ENCODE measurements at regions not wholly inside any gene's neighbourhood (a gene's known extent, or its start where the extent isn't known, plus 50 kb on each side); places are given as distances from the start of the nearest gene placed in this dataset.
"Not testable (repeated sequence)": the region's sequence is repeated elsewhere in the genome, so short reads cannot be mapped to it uniquely, and the experiment has no call there.

DNA sequence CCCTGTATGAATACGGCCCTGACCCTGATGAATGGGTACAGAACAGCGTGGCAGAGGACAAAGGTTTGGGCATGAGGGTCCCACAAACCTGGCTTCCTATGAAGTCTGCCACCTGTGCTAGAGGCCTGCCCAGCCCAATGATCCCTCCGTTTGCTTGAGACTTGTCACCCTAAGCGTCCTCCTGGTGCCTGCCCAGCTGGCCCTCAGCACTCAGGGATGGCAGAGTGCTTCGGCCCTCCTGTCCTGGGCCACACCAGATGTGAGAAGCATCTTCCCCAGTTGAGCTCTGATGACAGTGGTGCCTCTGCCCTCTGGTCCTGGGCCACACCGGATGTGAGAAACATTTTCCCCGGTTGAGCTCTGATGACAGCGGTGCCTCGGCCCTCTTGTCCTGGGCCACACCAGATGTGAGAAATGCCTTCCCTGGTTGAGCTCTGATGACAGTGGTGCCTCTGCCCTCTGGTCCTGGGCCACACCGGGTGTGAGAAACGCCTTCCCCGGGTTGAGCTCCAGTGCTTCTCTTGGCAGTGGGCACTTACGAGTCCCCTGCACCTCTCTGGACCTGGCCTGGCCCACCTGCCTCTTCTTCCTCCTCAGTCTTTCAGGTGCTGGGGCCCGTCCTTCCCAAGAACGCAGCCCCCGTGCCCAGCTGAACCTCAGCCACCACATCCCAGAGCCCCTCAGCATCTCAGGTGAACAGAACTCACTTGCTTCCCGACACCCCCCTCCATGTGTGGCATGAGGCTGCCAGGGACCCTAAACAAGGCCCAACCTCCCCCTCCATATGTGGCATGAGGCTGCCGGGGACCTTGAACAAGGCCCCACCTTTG lies 253.1 kb upstream of the IRX1 start:
- DNase-seq (ENCODE audit: low read depth, low spot score) = no peak

DNA sequence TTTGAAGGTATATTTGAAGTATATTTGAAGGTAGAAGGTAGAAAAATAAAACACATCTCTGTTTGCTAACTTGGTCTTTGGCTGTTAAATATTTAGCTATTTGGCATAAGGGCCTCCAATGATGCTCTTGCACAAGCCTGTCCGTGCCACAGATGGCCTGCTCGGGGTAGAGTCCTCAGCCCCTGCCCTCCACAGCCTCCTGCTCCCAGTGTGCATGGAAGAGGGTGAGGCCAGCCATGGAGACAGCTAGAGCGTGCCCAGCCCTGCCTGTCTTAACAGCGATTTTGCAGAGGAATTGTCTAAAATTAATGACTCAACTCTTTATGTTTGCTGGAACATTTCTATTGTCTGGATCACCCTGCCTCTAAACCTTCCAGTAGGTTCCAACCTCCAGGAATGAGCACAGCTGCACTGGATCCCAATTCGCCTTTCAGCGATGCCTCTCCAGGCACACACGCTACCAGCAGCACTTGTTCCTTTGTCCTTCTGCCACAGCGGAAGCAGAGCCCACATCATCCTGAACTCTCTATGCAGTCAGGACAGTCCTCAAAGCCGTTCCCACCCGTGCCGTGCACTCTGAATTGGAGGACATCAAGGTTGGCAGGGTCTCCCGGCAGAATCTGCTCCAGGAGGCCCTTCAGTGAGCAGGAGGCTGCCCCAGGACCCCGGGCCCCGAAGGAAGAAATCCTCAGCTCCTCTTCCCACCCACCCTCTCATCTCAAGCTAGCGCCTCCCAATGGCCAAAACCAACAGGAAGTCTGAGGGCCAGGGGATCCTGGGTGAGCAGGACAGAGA lies 254.0 kb upstream of the IRX1 start:
- DNase-seq (ENCODE audit: low read depth, low spot score) = no peak

DNA sequence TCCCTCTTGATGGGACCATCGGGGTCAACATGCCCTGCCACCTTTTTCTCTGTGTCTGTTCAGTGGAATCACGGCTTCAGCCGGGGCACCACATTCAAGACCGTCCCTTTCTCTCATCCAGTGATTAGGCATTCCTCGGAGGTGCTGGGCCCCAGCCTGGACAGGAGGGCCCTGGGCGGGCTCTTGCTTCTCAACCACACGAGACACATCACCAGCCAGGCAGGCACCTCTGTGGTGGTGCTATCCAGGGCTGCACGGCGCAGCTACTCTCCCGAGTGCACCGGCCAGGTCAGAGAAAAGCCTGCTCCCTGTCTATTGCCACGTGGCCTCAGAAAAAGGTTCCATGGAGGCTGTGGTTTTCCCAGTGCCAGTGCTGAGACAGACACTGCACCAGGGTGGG lies 255.2 kb upstream of the IRX1 start:
- no peak for DNase-seq (ENCODE audit: low read depth, low spot score)

DNA sequence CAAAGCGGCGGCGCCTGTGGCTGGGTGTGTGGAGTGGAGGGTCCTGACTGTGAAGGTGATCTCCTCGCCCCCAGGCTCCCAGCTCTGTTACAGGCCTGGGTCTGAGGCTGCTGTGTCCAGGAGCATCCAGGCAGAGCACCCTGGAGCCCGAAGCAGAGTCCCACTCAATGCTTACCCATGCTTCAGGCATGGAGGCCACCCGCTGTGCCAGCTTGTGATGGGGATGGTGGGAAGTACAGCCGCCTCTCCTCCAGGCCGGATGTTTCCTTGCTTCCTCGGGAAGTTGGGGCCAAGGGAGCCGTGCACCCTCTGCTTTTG lies 255.9 kb upstream of the IRX1 start:
- no peak for DNase-seq (ENCODE audit: low read depth, low spot score)

DNA sequence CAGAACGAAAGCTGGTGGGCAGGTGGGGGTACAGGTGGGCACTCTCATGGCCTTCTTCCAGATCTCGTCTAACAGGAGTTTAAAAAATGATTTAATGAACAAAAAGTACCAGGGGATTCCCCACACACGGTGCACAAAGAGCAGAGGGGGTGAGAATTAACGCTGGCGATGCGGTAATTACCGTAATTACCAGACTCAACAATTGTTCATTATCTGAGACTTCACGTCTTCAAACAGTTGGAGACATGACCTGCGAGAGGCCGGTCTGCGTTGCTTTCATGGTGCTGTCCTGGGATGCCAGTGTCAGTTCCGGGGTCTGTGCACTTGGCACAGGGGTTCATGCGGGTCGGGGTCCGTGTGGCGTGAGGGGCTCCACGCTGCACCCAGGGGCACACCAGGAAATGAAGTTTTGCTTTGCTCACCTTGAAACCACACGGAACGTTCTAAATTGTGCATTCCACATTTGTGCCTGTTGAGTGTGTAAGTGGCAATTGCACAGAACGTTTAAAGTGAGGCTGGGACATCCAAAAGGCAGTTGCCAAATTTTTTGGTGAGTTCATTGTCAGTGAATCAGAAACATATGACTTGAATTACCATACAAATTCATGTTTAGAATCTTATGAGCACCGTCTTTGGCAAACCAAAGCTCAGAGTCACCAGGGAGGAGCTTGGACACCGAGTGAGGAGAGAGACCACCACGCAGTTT lies 256.4 kb upstream of the IRX1 start:
- DNase-seq (ENCODE audit: low read depth, low spot score) = no peak

DNA sequence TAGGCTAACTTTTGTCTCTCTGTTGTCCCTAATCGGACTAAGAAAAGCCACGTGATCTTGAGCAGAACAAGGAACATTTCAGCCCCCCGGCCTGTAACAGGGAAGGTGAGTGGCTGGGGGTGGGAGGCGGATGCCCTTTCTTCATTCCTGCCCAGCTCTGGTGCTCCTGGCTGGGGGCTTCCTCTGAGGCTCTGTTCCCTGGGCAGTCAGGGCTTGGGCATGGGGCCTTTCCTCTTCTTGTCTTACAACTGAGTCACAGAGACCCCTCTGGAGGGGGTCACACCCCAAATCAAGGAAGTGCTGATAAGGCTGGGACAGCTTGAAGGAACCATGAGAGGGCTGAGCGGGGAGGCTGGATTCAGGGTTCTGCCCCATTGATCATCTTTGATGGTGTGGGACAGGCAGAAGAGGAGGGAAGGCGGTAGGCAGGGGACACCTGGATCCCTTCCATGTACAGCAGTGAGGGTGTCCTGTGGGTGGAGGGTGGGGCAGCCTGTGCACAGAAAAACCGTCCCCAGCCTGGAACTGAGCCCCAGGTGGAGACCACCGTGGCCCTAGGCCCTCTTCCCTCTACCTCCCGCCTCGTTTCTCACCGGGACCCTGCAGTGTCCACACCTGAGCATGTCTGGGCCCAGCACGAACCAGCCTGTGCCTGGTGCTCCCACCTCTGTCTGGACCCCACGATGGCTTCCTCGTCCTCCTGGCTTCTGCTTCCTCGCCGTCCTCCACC lies 257.7 kb upstream of the IRX1 start:
- no peak for DNase-seq (ENCODE audit: low read depth, low spot score)

DNA sequence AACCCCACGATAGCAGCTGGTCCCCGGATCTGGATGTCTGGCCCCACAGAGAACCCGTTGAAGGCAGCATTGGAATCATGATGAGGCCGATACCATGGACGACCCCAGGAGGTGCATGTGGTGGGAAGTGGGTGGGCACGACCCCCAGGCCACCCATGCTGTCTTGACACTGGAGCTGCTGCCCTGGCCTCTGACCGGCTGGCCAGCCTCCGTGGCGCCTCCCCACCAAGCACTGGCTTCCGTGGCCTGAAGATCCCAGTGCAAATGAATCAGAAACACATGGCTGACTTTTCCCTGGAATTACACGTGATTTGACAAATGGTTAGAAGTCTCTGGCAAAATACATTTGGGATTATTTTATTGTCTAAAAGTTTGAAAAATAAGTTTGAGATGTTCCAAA lies 259.0 kb upstream of the IRX1 start:
- no peak for DNase-seq (ENCODE audit: low read depth, low spot score)

DNA sequence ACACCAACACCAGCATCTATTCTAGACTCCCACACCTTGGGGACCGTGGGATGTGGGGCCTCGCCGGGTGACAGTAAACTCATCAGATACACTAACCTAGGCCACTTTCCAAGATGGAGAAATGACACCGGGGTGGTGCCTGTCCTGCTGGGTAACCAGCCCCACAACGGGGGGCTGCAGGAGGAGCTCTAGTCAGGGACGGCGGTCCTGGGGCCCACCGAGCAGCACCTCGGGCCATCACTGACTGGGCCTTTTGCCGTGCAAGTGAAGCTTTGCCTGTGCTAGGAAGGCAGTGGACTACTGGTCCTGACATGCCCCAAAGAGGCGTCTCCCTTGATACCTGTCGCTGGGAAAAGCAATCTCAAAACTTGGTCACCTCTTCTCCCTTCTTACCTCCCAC lies 260.3 kb upstream of the IRX1 start:
- DNase-seq (ENCODE audit: low read depth, low spot score) = no peak

DNA sequence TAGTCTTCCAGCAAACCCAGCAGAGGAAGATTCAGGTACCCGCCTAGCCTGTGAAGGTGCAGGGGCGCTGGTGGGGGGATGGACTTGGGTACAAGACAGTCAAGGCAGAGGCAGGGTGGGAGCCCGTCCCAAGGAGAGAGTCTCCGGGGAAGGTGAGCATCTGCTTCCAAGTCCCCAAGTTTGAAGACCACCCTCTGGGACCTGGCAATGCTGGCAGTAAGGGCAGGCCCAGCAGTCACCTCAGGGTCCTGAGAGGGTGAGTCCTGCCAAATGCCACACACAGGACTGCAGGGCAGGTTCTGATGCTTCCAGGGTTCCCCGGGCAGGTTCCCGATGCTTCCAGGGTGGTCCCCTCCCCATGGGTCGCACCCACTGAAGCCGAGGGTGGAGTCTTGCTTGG lies 261.8 kb upstream of the IRX1 start:
- DNase-seq (ENCODE audit: low read depth, low spot score) = no peak

DNA sequence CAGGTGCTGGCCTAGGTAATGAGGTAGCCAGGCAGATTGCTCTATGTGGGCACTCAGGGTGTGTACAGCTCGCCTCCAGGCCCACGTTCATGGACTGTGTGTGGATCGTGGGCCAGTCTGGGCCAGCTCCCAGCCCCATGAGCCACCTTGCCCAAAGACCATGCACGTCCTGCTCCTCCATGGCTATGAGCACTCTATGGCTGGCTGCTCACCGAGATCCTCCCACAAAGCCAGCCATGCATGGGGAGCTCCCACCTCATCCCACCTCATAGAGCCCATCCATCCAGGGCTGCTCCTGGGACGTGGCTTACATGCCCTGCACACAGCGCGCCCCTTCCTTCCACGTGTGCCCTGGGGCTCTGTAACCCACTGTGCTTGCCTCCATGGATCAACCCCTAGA lies 262.5 kb upstream of the IRX1 start:
- no peak for DNase-seq (ENCODE audit: low read depth, low spot score)

DNA sequence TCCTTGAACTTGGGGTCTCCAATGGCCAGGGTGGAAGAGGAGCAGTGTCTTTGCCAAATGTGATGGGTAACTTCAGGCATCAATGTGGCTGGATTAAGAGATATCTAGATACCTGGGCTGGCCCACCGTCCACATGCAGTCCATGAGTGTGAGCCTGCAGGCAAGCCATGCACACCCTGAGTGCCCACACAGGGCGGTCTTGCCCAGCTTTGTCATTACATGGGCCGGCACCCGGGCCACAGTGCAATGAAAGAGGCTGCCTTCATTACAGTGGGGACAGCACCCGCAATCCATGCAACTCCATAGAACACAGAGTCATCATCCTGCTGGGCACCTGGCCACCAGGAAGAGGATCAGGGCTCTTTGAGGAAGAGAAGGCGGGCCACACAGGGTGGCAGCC lies 263.8 kb upstream of the IRX1 start:
- DNase-seq (ENCODE audit: low read depth, low spot score) = no peak

DNA sequence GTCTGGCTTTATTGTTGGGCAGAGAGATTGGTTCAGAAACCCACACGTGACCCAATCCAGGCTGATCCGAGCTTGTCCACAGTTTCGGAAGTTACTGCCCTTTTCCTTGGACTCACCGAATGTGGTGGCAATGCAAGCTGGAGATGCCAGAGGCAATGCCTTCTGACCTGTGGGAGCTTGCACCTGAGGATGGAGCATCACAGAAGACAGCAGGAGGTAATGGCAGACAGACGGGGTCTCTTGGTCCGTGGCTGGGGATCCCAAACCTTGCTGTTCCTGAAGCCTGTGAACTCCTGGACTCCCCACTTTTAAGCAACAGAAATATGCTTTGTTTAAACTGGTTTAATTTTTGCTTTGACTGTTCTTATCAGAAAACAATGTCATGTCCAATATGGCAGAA lies 265.2 kb upstream of the IRX1 start:
- no peak for DNase-seq (ENCODE audit: low read depth, low spot score)

DNA sequence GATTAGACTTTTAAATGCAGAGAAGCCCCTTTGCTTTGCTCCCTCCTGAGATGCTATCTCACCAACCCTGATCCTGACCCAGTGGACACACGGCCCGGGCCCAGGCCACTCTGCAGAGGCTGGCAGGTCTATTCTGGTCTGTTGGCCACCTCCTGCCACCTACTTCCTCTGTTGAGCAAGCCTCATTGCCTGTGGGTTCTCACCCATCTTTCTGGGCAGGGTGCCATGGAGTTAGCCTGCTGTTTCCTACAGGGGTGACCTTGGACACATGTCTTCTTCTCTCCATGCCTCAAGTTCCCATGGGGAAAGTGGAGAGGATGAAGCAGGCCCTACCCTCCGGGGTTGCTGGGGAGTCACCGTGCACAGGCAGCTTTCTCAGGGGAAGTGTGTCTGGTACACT lies 266.2 kb upstream of the IRX1 start:
- DNase-seq (ENCODE audit: low read depth, low spot score) = no peak

DNA sequence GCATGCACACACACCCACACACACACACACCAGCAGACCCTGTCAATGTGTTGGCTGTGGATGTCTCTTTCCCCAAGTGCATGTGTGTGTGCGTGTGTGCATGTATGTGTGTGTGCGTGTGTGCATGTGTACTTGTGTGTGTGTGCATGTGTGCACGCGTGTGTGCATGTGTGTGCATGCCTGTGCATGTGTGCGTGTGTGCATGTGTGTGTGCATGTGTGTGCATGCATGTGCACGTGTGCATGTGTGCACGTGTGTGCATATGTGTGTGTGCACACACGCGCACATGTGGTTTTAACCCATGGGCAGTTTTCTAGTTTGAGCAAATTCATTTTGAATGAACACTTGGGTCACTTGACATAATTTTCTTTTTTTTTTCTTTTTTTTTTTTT lies 268.8 kb upstream of the IRX1 start:
- DNase-seq (ENCODE audit: low read depth, low spot score) = no peak

DNA sequence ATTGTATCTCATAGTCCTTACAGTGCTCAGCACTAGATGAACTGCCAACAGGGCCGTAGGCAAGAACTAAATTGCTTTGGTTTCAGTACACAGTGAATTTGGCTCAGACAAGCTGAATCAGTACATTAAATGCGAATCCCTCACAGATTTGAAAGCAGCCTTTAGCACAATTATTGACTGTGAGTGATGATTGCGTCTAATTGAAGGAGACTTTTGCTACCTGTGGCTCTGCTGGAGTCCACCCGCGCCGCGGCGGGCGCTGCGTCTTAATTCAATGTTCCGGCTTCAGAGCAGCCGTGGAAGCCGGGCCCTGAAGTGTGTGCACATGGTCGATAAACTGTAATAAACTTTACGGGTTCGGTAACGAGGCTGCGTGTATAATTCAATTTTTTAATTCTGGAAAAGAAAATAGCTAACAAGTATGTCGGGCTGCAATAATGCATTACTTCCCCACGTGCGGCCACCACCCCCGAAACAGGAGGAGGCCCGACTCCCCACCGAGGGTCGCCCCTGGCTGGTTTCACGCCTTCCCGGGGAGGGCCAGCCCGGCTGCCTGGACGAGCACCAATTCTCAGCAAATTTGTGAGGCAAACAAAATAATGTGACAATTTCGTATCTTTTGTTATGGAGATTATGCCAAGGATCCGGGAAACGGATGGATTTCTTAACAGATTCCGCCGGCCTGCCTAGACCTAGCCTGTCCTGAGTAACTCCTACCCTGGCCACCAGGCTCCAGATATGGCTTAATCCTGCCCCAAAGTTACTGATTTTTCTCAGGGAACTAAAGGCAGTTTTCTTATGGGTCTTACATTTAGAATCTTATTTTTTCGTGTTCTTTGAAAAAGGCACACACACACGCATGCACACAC lies 269.4 kb upstream of the IRX1 start:
- peak; percentile 27 for DNase-seq (ENCODE audit: low read depth, low spot score)

DNA sequence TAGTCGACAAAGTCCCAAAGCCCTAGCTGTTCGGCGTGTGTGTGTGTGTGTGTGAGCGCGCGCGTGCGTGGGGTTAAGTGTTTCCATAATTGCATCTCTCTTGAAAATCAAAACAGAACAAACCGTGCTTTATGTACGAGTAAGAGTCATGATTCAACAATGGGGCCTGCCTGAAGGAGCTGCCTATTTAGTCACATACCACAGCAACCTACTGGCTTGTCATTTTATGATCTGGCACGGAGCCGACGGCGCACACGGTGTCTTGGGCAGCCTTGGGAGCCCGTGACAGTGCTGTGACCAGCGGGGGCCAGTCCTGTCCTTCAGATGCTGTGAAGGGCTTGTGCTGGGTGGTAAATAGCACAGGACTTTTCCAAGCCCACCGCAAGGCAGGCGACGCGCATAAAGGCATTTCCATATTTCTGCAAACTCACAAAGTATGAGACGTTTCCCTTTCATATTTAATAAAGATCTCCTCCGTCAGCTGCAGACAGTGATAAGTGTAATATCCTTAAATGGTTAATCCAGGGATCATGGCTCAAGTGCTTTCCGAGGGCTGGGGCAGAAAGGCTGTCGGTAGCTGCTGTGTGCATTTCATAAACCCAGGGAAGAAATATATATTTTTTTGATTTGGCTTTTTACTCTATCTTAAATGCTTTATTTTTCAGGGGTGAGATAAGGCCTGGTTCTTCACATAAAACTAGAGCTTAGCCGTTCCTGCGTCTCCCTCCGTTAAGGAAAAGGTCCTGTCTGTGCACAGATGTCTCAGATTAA lies 270.2 kb upstream of the IRX1 start:
- peak; percentile 18 for DNase-seq (ENCODE audit: low read depth, low spot score)

DNA sequence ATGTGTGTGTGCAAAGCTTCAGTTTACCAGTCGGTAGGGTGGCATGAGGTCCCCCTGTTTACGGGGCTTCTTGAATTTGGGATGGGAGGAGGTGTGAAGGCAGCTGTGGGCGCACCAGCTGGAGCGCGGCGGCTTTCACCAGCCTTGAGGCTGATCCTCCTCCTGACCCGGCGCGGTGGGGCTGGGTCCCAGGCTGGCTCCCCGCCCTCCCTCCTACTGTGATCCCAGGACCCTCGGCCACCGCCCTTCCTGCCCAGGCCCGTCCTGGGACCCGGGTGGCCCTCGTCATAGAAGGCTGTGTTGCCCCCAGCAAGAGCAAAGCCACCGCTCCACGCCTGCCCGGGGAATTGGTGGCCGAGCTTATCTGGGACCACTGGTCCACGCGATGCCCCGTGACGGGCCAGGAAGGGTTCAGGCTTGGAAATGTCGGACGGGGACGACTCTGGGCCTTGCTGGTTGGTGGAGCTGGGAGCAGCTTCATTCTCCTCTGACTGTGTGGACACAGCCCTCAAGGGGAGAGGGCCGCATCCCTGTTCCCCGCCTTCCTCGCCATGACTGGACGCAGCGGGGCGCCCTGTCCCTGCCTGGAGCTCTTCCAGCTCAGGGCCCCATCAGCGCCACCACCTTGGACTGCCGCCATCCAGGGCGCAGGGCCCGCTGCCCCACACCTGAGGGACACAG lies 271.1 kb upstream of the IRX1 start:
- peak; percentile 18 for DNase-seq (ENCODE audit: low read depth, low spot score)

DNA sequence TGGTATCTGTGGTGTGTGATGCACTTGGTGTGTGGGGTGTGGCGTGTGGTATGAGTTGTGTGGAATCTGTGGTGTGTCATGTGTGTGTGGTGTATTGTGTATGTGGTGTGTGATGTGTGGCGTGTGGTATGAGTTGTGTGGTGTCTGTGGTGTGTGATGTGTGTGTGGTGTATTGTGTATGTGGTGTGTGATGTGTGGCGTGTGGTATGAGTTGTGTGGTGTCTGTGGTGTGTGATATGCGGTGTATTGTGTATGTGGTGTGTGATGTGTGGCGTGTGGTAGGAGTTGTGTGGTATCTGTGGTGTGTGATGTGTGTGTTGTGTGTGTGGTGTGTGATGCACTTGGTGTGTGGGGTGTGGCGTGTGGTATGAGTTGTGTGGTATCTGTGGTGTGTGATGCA lies 271.7 kb upstream of the IRX1 start:
- DNase-seq (ENCODE audit: low read depth, low spot score) = not testable (repeated sequence)

DNA sequence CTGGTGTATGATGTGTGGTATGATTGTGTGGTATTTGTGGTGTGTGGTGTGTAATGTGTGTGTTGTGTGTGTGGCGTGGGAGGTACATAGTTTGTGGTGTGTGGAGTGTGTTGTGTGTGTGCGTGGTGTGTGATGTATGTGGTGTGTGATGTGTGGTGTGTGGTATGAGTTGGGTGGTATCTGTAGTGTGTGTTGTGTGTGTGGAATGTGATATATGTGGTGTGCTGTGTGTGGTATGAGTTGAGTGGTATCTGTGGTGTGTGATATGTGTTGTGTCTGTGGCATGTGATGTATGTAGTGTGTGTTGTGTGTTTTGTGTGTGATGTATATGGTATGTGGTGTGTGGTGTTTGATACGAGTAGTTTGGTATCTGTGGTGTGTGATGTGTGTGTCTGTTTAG lies 272.5 kb upstream of the IRX1 start:
- no peak for DNase-seq (ENCODE audit: low read depth, low spot score)

DNA sequence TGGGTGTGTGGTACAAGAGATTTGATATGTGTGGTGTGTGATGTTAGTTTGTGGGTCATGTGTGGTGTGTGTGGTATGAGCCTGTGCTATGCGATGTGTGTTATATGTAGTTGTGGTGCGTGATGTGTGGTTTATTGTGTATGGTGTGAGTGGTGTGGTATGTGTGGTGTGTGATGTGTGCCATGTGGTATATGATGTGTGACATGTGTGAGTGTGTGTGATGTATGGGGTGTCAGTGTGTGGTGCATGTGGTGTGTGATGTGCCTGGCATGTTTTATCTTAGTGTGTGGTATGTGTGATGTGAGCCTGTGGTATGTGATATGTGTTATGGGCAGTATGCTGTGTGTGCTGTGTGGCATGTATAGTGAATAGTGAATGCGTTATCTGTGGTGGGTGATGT lies 273.0 kb upstream of the IRX1 start:
- DNase-seq (ENCODE audit: low read depth, low spot score) = no peak

Measured in ELF-1 (cell line).